CD4-positive, alpha-beta T cell treated with Interleukin-4 for 1 hour (primary cell): ENCODE measurements at regions not wholly inside any gene's neighbourhood (a gene's known extent, or its start where the extent isn't known, plus 50 kb on each side); places are given as distances from the start of the nearest gene placed in this dataset.
"Not testable (repeated sequence)": the region's sequence is repeated elsewhere in the genome, so short reads cannot be mapped to it uniquely, and the experiment has no call there.

Experiments used
- DNase-seq, 2 donors: peaks; one replicate each; pipeline ENCODE4 v3.0.0-alpha.2; 2020 to 2022

DNA sequence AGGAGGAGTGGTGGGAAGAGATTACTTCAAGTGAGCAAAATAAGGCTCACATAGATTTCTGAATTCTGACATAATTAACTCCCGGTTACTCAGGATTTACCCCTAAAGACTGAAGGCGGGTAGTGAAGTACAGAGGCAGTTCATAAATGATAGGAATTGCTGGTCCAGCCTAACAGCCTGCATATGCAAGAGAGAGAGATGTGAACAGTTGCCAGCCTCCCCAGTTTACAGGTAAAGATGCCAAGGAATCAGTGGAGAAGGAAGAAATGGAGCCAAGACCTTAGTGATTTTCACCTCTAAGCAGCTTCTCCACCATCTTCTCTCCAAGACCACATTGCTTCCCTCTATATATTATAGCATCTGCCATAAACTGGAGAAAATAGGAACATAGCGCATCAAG lies 91.8 kb upstream of the THUMPD2 start:
- no peak for DNase-seq

DNA sequence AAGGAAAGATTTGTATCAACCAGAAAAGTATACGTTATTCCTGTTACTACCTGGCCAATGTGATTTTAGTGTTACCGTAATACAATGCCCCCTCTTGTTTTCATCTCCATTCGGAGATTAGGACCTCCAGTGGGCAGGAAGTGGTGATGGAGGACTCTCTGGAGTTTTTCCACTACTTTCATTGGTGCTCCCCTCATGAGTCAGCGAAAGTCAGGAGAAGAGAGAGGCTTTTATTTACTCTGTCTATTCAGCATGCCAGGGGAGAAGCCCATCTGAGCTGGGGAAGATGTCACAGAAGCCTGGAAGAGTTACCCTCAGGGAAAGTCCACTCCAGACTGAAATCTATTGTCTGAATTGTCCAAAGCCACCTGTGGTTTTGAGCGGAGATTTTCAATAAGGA lies 88.2 kb upstream of the THUMPD2 start:
- DNase-seq: no peak

DNA sequence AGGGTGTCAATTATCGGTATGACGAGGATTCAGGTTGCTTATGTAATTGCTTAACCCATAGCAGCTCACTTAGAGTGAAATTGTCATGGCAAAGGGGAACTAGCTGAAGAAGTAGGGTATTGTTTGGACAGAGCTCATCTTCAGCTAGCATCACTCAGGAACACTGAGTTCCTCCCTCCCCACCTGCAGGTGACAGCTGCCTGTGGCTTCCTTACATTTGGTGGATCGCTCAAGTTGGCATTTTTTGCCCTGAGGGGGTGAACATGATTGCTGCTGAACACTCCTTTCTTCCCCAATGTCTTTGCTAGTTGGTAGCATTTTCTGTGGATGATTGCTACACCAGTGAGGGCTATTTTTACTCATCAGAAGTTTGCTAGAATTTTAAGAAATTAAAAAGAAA lies 86.7 kb upstream of the THUMPD2 start:
- DNase-seq: no peak

DNA sequence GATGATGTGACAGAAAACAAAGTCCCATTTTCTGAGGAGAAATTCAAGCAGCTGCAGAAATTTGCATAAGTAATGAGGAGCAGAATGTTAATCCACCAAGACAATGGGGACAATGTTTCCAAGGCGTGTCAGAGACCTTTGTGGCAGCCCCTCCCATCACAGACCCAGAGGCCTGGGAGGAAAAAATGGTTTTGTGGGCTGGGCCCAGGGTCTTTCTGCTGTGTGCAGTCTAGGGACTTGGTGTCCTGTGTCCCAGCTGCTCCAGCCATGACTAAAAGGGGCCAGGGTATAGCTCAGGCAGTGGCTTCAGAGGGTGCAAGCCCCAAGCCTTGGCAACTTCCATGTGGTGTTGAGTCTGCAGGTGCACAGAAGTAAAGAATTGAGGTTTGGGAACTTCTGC lies 84.6 kb upstream of the THUMPD2 start:
- not testable (repeated sequence) for DNase-seq

DNA sequence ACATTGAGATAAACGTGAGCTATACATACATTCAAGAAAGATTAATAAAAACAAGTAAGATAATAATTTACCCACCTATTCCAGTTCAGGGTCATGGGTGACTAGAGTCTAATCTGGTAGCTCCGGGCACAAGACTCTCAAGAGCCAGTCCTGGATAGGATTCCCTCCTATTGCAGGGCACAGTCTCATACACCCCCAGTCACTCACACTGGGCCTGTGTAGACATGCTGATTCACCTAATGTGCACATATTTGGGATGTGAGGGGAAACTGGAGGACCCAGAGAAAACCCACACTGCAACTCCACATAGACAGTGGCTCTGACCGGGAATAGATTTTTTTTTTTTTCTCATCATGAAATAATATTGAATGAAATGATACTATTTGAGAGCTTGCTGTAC lies 81.5 kb upstream of the THUMPD2 start:
- no peak for DNase-seq

DNA sequence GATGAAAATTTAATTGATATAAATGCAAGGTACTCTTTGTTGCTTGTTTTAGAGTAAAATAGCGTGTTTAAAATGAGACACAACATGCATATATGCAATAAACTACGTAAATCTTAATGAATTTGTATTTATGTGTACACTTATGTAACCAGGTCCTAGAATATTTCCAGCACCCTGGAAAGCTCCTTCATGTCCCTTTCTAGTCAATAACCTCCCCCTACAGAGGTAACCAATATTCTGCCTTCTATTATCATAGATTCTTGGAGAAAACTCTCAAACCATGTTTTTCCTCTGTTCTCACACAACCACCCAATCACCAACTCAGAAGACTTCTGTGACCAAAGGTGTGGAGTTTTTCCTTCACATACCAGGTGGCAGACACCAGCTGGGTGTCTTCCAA lies 79.6 kb upstream of the THUMPD2 start:
- DNase-seq: no peak

DNA sequence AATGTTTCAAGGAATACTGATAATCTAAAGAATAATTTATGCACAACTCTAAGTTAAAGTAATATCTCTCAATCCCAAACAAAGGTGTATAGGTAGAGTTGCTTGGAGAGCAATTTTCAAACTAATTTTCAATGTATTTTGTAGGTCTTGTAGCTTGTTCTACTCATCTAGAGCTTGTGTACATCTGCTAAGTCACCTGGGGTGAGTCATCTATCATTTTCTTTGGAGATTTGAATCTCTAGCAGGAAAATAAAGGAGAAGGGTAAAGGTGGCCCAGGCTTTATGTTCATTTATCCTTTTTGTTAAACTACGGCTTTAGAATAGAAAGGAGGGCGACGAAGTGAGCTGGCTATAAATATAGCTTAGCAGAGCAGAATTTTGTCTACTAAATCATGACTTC lies 76.8 kb upstream of the THUMPD2 start:
- no peak for DNase-seq

DNA sequence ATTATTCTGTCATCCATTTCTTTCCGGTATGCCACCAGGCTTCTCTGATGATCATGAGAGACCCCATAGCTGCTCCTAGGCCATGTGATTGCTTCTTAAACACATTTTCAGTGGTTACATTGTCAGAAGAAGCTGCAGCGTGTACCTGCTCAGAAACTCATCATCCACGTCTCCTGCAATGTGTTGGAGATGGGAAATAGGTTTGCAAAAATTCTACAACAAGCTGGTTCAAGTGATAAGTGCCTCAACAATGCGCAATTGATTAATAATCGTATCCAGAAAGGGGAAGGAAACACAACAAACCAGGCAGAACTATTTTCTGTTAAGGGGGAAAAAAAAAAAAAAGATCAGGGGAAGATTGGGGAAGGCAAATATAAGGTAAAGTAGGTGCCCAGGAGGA lies 75.7 kb upstream of the THUMPD2 start:
- DNase-seq: no peak

DNA sequence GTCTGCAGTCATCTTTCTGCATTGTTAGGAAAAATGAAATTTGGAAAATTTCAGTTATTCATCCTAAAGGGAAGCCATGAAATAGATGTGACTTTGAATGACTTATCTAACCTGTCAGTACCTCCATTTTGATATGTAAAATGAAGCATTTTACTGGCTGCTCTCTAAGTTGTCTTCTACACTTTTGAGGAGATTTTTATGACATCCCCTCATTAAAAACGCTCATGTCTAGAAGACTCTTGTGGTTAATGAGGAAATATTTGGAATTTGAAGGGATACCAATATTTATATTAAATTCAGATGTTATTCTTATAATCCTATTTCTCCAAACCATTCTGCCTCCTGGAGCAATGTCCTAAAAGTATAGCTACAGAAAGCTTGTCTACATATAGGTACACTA lies 73.8 kb upstream of the THUMPD2 start:
- no peak for DNase-seq

DNA sequence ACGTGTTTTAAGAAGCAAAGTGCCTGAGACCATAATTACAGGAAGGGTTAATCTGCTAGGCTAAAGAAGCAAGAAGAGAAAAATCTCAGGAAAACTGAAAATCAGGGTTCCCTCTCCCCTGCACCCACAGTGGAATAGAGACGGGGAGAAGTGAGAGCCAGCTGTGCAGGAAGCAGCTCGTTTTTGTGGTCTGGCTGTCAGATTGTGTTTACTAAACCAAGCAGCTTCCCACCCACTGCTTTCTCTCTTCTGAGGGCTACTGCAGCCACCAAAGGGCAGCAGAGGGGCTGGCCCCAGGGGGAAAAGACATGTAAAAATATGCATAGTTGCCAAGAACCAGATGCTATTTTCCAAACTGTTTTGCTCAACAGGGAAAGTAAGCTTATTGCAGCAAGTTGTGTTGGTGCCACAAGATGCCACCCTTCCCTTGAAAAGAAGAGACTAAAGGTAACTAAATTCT lies 72.6 kb upstream of the THUMPD2 start:
- no peak for DNase-seq

DNA sequence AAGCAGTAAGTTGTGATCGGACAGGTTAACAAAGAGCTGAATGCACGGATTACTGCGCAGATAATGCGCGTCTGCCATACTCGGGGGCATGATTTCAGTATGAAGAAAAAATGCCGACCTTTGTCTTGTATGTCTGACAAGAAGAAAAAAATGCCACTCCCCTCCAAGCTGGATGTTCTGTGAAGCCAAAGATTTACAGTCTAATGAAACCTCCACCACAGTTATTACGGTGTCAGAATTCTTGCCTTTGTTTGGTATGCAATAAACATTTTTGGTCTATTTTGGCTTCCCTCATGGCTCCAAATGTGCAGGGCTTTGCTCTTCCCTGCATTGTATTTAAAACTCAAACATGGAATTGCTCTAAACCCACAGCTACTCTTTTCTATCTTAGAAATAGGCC lies 72.2 kb upstream of the THUMPD2 start:
- no peak for DNase-seq

DNA sequence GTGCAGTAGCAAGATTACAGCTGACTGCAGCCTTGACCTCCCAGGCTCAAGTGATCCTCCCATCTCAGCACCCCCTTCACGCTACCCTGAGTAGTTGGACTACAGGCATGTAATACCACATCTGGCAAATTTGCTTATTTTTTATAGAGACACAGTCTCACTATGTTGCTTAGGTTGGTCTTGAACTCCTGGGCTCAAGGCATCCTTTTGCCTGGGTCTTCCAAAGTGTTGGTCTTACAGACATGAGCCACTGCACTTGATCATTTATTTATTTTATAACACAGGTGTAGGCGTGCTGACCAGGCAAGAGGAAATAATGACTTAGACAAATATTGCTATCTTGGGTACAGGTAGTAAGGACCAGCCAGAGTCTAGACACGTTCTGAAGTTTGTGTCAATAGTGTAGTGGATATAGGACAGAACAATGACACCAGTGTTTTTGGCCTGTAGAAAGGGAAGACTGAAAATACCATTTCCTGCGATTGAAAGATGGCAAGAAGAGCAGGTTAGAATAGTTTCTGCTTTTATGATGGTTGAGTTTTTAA lies 71.0 kb upstream of the THUMPD2 start:
- DNase-seq: no peak

DNA sequence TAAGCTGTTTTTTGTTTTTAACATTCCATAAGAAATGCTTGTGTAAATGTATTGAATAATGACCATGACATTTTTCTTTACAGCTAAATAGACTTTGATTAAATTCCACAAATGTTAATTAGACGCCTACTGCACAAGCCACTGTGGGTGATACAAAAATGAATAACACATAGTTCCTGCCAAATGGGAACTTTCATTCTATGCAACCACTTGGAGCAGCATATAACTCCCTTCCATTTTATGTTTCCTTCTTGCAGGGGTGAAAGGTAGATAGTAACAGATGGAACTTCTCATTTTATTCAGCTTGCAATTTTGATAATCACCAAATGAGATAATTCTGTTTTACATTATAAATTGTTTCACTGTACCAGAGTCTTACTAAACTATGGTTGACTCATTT lies 70.0 kb upstream of the THUMPD2 start:
- DNase-seq: no peak

DNA sequence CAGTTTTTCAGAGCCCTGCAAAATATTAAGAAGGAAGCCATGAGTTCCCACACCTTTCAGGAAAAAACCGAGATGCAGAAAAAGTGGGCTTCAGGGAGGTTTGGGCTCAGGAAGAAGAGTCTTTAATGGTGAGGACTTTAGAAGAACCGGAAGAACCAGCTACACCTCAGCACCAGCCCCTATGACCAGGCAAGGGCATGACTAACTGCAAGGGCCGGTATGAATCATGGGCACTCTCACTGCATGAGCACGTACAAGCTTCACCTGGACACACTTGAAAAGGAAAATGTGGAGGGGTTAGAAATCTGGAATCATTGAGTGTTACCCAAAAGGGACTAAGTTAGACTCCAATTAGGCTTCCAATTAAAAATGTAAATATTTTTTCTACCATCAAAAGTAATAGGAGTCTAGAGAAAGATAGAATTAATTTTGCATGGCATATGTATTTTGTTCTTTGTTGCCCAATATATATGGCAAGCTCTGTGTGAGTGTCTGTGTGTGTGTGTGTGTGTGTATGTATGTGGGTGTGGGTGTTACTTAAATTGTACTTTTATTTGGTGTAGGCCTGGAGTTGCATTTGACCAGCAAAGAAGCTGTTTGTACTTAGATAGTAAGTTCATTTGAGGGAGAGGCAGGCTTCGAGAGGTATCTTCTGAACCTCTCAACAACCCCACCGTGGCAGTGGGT lies 66.5 kb upstream of the THUMPD2 start:
- DNase-seq: no peak

DNA sequence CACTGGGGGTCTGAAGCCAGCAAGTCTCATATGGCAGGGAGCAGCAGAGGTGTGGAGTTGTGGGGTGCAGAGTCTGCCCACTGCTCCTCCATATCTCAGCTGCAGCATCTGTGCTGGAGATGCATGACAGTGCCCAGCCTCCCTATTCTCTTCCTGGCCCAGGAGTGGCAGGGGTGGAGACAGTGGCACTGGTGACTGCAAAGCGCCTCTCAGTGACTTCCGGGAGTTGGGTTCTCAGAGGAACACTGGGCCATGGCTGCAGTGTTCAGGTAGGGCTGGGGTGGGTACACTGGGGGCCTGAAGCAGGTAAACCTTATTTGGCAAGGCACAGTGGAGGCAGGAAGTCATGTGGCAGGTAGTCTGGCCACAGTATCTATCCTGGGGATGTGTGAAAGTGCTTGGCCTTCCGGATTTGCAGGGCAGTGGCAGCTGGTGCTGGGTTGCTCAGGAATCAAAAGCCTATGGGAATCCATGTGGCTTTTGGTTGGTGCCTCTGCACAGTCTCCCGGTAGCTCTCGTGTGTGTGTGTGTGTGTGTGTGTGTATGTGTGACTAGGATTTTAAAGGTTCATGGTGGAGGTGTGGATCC lies 60.3 kb upstream of the THUMPD2 start:
- no peak for DNase-seq

DNA sequence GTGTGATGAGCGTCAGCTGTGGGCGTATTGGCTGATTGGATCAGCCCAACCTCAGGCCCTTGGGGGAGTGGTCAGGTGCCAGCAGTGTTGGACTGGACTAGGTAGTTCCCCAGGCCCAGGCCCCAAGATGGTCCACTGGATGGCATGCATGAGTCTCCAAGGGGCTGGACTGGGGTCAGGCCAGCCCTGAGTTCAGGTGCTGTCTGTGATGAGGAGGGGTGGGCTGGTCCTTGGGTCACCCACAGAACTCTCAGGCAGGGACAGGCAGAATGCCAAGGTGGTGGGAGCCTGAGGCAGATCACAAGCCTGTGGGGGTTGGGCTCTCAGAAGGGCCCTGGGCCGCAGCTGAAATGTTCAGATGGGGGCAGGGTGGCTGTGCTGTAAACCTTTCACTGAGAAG lies 59.5 kb upstream of the THUMPD2 start:
- DNase-seq: no peak

DNA sequence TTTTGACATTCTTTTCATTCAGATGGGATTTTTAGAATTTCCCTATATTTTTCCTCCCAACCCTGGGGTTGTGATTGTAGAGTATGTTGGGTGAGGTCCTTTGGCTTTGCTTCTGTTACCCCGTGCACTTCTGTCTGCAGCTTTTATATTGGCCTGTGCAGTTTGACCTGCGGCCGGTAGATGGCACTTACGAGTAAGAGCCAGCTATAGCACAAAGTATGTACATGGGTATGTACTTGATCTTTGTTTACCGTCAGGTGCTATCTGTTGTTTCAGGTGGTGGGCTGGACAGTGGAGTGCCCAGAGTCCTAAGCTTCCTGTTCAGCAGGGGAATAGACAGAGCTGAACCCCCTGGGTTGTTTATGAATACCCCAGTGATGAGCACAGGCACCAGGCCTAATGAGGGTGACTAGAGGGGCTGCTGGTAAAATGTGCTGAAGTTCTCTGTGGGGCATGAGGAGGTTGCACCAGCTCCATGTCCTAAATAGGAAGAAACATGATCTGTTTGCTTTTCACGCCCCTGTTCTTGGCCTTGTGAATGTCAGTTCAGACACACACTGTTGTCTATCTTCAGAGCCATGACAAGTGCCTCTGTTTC lies 58.9 kb upstream of the THUMPD2 start:
- DNase-seq: peak in 1 of 2 donors; percentile 3

DNA sequence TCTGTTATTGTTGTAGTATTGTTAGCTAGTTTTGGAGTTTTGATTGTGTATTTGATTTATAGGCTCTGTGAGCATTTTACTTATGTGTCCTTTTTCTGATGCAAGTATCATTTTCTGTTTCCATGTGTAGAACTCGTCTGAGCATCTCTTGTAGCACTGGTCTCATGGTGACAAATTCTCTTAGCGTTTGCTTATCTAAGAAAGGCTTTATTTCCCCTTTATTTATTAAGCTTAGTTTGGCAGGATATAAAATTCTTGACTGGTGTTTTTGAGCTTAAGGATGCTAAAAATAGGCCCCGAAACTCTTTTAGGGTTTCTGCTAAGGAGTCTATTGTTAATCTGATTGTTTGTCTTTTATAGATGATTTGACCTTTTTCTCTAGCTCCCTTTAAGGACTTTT lies 57.6 kb upstream of the THUMPD2 start:
- no peak for DNase-seq

DNA sequence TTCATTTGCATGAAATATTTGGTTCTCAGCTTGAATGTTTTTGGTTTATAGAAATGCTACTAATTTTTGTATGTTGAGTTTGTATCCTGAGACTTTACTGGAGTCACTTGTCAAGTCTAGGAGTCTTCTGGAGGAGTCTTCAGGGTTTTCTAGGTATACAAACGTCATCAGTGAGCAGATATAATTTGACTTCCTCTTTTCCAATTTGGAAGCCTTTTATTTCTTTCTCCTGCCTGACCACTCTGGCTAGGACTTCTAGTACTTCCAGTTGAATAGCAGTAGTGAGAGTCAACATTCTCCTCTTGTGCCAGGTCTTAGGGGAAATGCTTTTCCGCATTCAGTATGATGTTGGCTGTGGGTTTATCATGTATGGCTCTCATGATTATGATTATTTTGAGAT lies 55.4 kb upstream of the THUMPD2 start:
- DNase-seq: no peak

DNA sequence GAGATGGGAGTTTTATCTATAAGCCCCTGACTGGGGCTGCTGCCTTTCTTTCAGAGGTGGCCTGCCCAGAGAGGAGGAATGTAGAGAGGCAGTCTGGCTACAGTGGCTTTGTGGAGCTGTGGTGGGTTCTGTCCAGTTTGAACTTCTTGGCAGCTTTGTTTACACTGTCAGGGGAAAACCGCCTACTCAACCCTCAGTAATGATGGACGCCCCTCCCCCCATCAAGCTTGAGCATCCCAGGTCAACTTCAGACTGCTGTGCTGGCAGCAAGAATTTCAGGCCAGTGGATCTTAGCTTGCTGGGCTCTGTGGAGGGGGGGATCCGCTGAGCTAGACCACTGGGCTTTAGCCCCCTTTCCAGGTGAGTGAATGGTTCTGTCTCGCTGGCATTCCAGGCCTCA lies 51.6 kb upstream of the THUMPD2 start:
- not testable (repeated sequence) for DNase-seq
